Sigmoid colon (tissue), 6 donors: ENCODE measurements at regions not wholly inside any gene's neighbourhood (a gene's known extent, or its start where the extent isn't known, plus 50 kb on each side); places are given as distances from the start of the nearest gene placed in this dataset.

Experiments
- DNase-seq: peaks from one replicate; pipeline ENCODE4 v3.0.0-alpha.2; 2019
- H3K27ac ChIP-seq, 4 donors: fragments of 200-600 bp; sonication (generic); one replicate each; pipeline ENCODE4 v1.5.1; 2016 to 2019; ENCODE audit warnings: mild to moderate bottlenecking in 1 of 4
- H3K27me3 ChIP-seq, 3 donors: fragments of 200-600 bp; sonication (generic); one replicate each; pipeline ENCODE4 v1.5.1; 2019; ENCODE audit warnings: mild to moderate bottlenecking in 1 of 3
- H3K36me3 ChIP-seq, 4 donors: fragments of 200-600 bp; sonication (generic); one replicate each; pipeline ENCODE4 v1.5.1; 2016 to 2019
- H3K4me1 ChIP-seq, 4 donors: fragments of 200-600 bp; sonication (generic); one replicate each; pipeline ENCODE4 v1.5.1; 2017 to 2019
- H3K4me3 ChIP-seq, 4 donors: fragments of 200-600 bp; sonication (generic); one replicate each; pipeline ENCODE4 v1.5.1; 2017 to 2019; ENCODE audit warnings: mild to moderate bottlenecking in 2 of 4, moderate library complexity in 1 of 4
- H3K9me3 ChIP-seq, 4 donors: fragments of 200-600 bp in 3 of 4; sonication (generic) in 3 of 4; one replicate each; pipeline versions ENCODE4 v1.5.1 to v1.6.1; 2013 to 2019
- EP300 ChIP-seq, 4 donors: sonication (generic); formaldehyde crosslinking; IDR thresholded peaks; one replicate each; pipeline ENCODE4 v1.6.1; 2017; ENCODE audit warnings: antibody characterized with exemption in 4 of 4
- POLR2A ChIP-seq, 2 donors: fragments of 450-650 bp; IDR thresholded peaks; one replicate each; pipeline ENCODE4 v1.6.1; 2016; ENCODE audit warnings: antibody characterized with exemption in 2 of 2, mild to moderate bottlenecking in 2 of 2, moderate library complexity in 2 of 2
- POLR2AphosphoS5 ChIP-seq, 4 donors: sonication (generic); formaldehyde crosslinking; IDR thresholded peaks; one replicate each; pipeline ENCODE4 v1.6.1; 2017; ENCODE audit warnings: antibody characterized with exemption in 4 of 4
- WGBS, 2 donors: extraction: QIAGEN DNeasy Blood & Tissue Kit; methylation state at CpG; one replicate each; pipeline ENCODE4 v1.1.7; 2013; 5-methylcytosine and 5-hydroxymethylcytosine counted together
- intact Hi-C: fragments of 100-400 bp; cut with DNase I; formaldehyde crosslinking; loops from one replicate; pipeline ENCODE4 v1.15.1; 2023
- TF ChIP-seq, protein P1 (sequence below), 4 experiments: fragments of 450-650 bp in 3 of 4; fragments of 200-600 bp in 1 of 4; IDR thresholded peaks; one replicate each; pipeline ENCODE4 v1.5.1; 2016 to 2019; ENCODE audit warnings: antibody characterized with exemption in 4 of 4, mild to moderate bottlenecking in 3 of 4, moderate library complexity in 2 of 4
- donor health status: healthy with polysubstance abuse.
- donor health status: healthy.

DNA sequence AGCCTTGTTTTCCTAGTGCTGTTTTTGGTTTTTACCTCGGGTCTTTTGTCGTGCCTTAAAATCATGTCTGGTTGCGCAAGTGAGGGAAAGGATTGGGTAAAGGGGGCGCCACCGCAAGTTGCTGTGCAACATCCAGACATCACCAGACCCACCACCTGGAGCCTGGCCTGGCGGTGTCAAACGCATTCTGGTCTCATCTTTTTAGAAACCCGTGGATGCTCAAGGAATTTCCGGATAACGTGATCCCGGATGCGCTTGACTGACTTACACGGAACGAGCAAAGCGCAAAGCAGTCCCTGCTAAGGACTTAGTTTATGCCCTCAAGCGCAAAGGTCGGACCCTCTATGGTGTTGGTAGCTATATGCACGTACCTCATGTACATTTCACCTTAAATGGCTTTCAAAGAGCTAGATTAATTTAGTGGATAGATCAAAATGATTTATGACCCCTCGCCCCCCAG, 105.2 kb downstream of the OR2B2 start:
- no peak for TF ChIP-seq POLR2A (IDR thresholded peaks at IDR 0.05)
- TF ChIP-seq POLR2AphosphoS5 (IDR thresholded peaks at IDR 0.05), result no peak
- no peak for TF ChIP-seq EP300 (IDR thresholded peaks at IDR 0.05)
- TF ChIP-seq, protein P1, sequence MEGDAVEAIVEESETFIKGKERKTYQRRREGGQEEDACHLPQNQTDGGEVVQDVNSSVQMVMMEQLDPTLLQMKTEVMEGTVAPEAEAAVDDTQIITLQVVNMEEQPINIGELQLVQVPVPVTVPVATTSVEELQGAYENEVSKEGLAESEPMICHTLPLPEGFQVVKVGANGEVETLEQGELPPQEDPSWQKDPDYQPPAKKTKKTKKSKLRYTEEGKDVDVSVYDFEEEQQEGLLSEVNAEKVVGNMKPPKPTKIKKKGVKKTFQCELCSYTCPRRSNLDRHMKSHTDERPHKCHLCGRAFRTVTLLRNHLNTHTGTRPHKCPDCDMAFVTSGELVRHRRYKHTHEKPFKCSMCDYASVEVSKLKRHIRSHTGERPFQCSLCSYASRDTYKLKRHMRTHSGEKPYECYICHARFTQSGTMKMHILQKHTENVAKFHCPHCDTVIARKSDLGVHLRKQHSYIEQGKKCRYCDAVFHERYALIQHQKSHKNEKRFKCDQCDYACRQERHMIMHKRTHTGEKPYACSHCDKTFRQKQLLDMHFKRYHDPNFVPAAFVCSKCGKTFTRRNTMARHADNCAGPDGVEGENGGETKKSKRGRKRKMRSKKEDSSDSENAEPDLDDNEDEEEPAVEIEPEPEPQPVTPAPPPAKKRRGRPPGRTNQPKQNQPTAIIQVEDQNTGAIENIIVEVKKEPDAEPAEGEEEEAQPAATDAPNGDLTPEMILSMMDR (IDR thresholded peaks at IDR 0.05), result no peak
- H3K27me3 ChIP-seq, result peaks cover 22 to 67% (median 46%) of the 10 kb centered on the region in 3 donors
- peaks cover 0 to 28% (median 16%) of the 10 kb centered on the region in 4 donors for H3K4me1 ChIP-seq
- DNase-seq, result peak; percentile 74
- no peaks in the 10 kb centered on the region for H3K36me3 ChIP-seq
- no peaks in the 10 kb centered on the region for H3K9me3 ChIP-seq
- H3K4me3 ChIP-seq, result peak overlapping the region; percentile 38 to 52 (median 42)
- H3K27ac ChIP-seq, result peak overlapping the region; percentile 74 to 91 (median 81)
- 2 to 4% methylated on average over 19 of the region's 19 CpGs for WGBS, 2 donors
- intact Hi-C loops, result loop anchor here (5.0 kb wide), 1 partner anchor 1210 kb away; the partner anchor contains the start of gene ABT1

DNA sequence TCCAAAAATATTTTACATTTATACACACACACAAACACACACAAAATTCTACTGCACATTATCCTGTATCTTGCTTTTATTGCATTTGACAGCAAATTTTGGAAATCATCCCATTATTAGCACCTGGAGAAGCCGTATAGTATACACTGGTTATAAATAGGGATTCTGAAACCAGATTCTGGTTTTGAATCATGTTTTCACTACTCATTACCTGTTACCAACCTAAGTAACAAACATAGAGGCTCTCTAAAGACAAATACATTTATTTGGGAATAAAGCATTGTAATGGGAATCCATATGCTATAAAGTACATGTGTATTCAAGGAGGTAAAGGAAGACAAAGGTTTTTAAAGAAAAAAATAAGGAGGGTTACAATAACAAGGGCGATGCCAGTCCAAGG, 106.8 kb downstream of the OR2B2 start:
- 93% methylated on average over 2 of the region's 2 CpGs for WGBS, 2 donors
- peaks cover 0 to 23% (median 12%) of the 10 kb centered on the region in 4 donors for H3K4me1 ChIP-seq
- DNase-seq, result no peak
- H3K9me3 ChIP-seq, result no peaks in the 10 kb centered on the region
- H3K27me3 ChIP-seq, result peaks cover 18 to 57% (median 43%) of the 10 kb centered on the region in 3 donors
- no peaks in the 10 kb centered on the region for H3K36me3 ChIP-seq
- TF ChIP-seq EP300 (IDR thresholded peaks at IDR 0.05) (no peak), POLR2AphosphoS5 (IDR thresholded peaks at IDR 0.05) (no peak), POLR2A (IDR thresholded peaks at IDR 0.05) (no peak)
- TF ChIP-seq, protein P1 (IDR thresholded peaks at IDR 0.05), result no peak
- intact Hi-C loops, result loop anchor here (5.0 kb wide), 1 partner anchor 1208 kb away; the partner anchor contains the start of gene ABT1
- no peak overlapping the region for H3K4me3 ChIP-seq
- no peak overlapping the region for H3K27ac ChIP-seq

DNA sequence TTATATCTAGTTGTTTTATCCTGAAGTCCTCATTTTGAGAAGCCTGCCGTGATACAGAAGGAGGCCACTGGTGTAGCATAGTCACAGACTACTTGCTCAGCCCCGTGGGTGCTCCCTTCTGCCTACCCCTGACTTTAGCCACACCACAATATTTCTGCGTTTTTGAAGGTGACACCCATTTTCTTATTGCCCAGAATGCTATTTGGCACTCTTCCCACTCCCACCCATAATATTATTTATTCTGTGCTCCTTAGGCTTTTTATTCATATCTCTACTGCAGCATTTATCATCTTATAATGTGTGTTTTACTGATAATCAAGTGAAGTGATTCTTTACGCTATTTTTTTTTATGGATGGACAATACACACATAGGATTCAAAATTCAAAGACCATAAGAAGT, 107.3 kb downstream of the OR2B2 start:
- H3K9me3 ChIP-seq, result no peaks in the 10 kb centered on the region
- WGBS, 2 donors, result 78 to 92% methylated on average over 4 of the region's 4 CpGs
- peaks cover 0 to 18% (median 12%) of the 10 kb centered on the region in 4 donors for H3K4me1 ChIP-seq
- TF ChIP-seq POLR2A (IDR thresholded peaks at IDR 0.05) (no peak), EP300 (IDR thresholded peaks at IDR 0.05) (no peak), POLR2AphosphoS5 (IDR thresholded peaks at IDR 0.05) (no peak)
- TF ChIP-seq, protein P1 (IDR thresholded peaks at IDR 0.05), result no peak
- H3K36me3 ChIP-seq, result no peaks in the 10 kb centered on the region
- no peak for DNase-seq
- H3K27me3 ChIP-seq, result peaks cover 13 to 57% (median 42%) of the 10 kb centered on the region in 3 donors
- no peak overlapping the region for H3K27ac ChIP-seq
- no peak overlapping the region for H3K4me3 ChIP-seq
- intact Hi-C loops, result loop anchor here (5.0 kb wide), 1 partner anchor 1208 kb away; the partner anchor contains the start of gene ABT1

DNA sequence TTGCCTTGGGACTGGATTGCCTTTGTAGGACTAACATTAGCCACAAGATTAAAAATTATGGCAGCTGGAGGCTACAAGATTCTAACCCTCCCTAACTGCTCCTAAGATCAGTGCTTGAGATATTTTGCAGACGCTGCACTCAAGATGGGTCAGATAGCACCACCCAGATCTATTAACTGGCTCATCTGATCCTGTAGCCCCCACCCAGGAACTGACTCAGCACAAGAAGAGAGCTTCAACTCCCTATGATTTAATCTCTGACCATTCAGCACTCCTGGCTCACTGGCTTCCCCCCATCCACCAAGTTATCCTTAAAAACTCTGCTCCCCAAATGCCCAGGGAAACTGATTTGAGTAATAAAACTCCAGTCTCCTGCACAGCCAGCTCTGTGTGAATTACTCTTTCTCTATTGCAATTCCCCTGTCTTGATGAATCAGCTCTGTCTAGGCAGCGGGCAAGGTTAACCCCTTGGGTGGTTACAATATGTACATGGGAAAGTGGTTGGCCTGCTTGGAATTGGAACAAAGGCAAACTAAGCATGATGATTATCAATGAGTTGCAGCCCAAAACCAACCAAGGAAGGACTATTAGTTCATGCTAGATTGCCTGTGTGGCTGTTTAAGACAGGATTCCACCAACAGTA, 111.3 kb downstream of the OR2B2 start:
- Histone ChIP-seq H3K27ac (no peak overlapping the region), H3K27me3 (peaks cover 0 to 22% (median 12%) of the 10 kb centered on the region in 3 donors), H3K4me1 (no peaks in the 10 kb centered on the region), H3K36me3 (no peaks in the 10 kb centered on the region), H3K4me3 (no peak overlapping the region), H3K9me3 (no peaks in the 10 kb centered on the region)
- TF ChIP-seq POLR2AphosphoS5 (IDR thresholded peaks at IDR 0.05), result no peak
- TF ChIP-seq EP300 (IDR thresholded peaks at IDR 0.05), result no peak
- TF ChIP-seq, protein P1 (IDR thresholded peaks at IDR 0.05), result no peak
- no peak for TF ChIP-seq POLR2A (IDR thresholded peaks at IDR 0.05)
- intact Hi-C loops, result no loop called here
- DNase-seq, result no peak
- 85 to 92% methylated on average over 2 of the region's 2 CpGs for WGBS, 2 donors
